DMS53 (cell line): ENCODE measurements at regions not wholly inside any gene's neighbourhood (a gene's known extent, or its start where the extent isn't known, plus 50 kb on each side); places are given as distances from the start of the nearest gene placed in this dataset.
A peak's percentile ranks its signal among the peaks of the same experiment; 100 is the strongest.

Experiments
- DNase-seq: peaks from one replicate; lab custom pipeline; 2025; lab: John Stamatoyannopoulos, UW

- no peak for DNase-seq
These were observed 95.5 kb upstream of the KRR1 start for GRCh38 chr12:75606956-75607355.

GRCh38 chr12:75606151-75606550, 94.7 kb upstream of the KRR1 start:
- DNase-seq, result no peak

DNA sequence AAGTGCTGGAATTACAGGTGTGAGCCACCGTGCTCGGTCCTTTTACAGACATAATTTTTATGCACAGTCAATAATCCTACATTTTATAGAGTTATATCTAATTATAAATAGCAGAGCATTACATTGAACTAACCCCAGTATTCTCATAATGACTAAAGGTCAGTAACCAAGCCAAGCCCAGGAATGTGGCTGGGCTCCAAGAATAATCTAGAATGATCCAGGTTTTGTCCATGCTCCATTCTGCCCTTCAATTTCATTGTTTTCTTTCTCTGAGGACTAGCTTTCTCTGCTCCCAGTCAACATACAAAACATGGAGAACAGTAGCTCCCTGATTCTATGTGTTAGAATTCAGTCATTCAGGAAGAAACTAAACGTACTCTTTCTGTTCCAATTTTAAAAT, 92.1 kb upstream of the KRR1 start:
- no peak for DNase-seq

DNA sequence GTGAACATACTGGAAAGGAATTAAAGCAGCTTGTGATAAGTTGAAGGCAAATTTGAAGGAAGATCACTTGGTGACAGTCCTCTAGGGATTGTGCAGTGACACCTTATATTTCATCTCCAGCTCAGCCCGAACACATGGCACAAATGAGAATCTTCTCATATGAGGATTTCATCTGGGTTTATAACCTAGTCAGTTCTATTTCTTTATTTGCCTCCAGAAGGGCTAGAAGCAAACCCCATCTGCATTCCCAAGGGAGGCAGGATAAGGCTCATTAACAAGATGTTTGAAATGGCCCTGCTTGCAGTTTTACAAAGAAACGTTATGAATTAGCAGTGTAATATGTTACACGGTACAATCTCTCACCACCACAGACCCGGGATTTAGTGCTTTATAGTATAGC, 90.7 kb upstream of the KRR1 start:
- DNase-seq, result no peak

DNA sequence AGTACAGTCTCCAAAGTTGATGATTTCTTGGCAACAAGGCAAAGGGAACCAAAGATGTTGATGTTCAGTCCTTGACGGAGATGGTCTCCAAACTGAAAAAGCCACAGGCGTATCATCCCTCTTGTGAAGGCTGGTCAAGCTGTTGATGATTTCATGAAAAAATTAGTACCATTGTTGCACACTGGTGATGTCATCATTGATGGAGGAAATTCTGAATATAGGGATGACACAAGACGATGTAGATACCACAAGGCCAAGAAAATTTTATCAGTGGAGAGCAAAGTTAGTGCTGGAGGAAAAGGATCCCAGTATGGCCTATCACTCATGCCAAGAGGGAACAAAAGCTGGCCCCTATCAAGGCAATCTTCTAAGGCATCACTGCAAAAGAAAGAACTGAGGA, 88.7 kb upstream of the KRR1 start:
- DNase-seq, result no peak

GRCh38 chr12:75599061-75599460, 87.7 kb upstream of the KRR1 start:
- no peak for DNase-seq

DNA sequence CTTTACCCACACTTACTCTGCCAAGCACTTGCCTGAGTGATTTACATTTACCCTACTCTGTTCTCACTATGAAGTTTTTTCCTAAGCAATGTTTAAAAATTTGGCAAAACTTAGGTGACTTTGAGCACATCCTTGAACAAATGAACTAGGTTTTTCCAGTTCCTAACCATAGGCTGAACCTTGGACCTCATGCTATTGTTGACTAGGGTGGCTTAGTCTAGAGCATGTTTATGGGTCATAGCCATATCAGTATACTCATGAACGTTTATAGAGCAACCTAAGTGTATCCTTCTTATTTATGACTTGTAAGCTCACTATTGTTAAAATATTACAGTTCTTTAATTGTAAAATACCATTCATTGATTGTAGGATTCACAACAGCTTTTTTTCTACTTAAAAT, 85.0 kb upstream of the KRR1 start:
- DNase-seq, result no peak

DNA sequence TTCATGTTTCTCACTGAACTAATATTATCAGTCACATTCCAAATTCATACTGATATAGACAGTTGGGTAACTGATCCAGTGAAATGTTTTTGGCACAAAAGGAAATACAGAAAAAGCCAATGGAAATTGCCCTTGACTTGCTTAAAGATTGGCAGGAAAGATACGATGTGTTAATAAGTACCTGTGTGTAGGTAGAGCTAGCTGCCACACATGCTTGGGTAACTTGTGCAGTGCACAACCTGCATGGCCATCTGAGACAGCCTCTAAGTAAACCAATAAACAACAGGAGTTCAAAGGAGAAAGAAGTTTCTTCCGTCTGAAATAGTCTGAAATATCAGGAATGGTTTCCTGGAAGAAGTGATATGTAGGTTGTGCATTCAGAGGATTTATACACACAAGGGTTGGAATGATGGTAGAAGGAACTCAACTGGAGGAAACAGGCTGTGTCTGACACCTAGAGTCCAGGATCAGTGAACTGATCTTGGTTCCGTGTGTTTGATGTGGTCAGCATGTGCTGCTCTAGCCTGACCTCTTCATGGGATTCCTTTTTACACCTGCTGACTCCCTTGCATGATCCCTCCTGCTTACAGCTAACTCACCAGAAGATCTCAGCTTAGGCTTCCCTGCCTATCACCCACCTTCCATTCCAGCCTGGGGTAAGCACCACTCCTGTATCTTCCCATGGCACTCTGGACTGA, 81.4 kb upstream of the KRR1 start:
- no peak for DNase-seq

- DNase-seq, result no peak
These were observed 80.7 kb upstream of the KRR1 start for GRCh38 chr12:75592086-75592485.

DNA sequence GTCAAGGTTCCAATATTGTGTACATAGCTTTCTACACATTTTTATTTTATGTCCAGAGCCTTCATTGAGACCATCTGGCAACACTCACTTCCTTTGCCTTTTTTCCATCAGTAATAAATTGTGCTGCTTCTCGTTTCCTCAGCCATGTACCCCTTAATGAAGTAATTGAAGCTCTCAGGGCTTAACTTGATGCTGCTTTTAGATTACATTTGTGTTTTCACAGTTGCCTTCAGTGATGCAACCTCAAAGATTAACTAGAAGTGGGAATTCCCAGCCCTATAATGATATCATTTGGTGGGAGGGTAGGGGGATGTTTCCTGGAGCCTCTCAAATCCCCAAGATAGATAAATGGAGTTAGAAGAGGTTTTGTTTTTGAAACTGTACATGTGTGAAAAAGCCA, 80.2 kb upstream of the KRR1 start:
- DNase-seq, result no peak

DNA sequence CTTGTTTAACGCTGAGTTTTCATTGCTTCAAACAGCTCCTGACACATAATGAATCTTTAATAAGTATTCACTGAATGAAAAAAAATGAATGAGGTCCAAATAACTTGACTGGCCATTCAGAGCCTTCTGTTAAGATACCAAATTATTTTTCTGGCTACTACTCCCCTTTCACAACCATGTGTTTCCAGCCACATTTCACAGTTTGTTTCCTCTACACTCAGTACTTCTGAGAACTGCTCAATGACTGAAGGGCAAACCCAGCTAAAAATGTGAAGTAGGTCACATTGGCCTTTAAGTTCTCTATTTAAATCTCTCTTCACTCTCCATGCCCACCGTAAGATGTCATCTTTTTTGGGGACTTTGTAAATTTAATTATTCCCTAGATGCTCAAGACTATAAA, 78.4 kb upstream of the KRR1 start:
- no peak for DNase-seq

- DNase-seq, result no peak
These were observed 76.1 kb upstream of the KRR1 start for GRCh38 chr12:75587340-75588106.

DNA sequence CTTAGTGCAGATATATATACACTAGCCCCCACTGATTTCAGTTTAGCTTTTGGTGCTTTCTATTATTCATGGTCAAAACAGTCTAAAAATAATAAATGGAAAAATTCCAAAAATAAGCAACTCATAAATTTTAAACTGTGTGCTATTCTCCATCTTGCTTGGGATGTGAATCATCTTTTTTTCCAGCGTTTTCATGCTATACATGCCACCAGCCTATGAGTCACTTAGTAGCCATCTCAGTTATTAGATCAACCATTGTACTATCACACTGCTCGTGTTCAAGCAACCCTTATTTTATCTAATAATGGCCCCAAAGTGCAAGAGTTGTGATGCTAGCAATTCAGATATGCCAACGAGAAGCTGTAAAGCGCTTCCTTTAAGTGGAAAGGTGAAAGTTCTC, 73.9 kb upstream of the KRR1 start:
- no peak for DNase-seq

GRCh38 chr12:75583355-75583754, 71.9 kb upstream of the KRR1 start:
- no peak for DNase-seq

- DNase-seq, result peak; percentile 51
These were observed 70.1 kb upstream of the KRR1 start for GRCh38 chr12:75581515-75581914.

DNA sequence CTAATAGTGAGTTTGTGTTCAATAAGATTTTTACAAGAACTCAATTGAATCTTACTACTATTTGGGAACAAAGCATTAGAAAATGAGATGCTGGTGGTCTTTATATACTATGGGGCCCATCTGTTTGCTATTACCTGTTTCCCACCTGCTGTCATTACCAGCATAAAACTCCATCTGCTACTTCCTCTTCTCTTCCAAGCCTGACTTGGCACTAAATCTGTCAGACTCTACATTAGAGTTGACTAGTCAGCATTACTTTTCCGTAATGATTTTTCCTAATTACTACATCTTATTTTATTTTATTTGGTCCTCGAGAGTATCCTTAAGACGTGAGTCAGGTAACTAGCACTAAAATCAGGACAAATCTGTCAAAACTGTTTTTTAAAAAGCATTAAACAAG, 68.1 kb upstream of the KRR1 start:
- DNase-seq, result peak; percentile 65

DNA sequence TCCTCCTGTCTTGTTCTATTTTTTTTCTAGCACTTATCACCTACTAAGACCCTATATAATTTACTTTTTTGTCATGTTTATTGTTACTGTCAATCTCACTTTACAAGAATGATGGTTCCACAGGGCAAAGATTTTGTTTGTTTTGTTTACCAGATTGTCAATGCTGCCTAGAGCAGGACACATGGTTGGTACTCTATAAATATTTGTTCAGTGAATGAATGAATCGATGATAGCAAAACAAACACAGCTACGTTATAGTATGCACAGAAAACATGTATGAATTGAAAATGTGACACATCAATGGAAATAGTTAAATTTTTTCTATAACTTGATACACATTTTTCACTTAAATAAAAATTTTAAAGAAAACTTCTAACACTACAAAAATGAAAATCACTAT, 67.1 kb upstream of the KRR1 start:
- DNase-seq, result peak; percentile 90

GRCh38 chr12:75577812-75578211, 66.4 kb upstream of the KRR1 start:
- peak; percentile 50 for DNase-seq

DNA sequence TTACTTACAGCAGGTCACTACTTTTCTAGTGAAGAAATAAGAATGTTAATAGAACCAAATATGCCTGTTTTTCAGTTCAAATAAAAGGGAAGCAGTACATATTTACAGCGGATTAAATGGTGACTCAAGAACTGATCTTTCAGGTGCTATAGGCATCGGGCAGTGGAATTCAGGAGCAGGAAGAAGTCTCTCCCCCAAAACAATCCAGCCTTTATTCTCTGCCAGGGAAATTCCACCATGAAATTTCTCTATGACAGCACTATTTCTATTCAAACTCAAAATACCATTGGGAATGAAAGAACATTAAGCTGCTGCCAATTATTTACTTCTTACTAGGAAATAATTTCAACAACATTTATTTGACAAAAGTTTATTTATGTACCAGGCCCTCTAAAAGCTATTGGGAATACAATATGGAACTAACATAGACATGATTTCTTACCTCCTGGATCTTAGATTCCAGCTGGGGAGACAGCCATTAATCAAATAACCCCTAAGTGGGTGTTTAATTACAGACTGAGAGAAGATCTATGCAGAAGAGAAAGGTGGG, 60.3 kb upstream of the KRR1 start:
- DNase-seq, result no peak

DNA sequence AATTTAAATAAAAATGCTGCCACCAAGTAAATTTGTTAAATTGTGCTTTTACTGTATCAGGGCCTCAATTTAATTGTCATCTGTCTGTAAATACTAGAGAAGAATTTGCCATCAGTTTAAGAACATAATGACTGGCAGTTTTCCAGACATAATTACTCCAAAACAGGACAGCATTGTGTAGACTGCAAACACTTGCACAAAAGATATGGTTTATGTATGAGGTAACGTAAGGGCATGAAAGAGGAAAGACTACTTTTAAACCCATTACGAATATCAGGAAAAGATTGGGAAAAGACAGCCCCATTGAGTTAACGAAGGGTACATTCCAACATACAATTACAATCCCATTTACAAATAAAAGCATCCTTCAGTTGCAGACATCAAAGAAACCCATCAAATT, 59.8 kb upstream of the KRR1 start:
- DNase-seq, result no peak

DNA sequence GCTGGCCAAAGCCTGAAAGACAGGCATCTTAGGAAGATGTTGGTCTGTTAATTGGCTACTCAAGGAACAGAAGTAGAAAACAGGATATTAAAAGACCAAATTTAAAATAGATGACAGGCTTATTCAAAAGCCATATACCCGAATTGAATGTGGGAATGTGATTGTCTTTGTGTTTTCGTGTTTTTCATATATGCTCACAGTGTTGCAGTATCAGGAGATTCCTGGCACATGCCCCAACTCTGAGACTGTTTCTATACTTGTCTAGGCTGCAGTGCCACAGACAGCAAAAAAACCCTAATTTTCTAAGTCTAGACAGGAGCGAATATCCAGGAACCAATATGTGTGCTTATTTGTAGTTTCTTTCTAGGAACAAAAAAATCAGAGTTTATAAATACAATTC, 57.4 kb upstream of the KRR1 start:
- no peak for DNase-seq

- no peak for DNase-seq
These were observed 57.0 kb upstream of the KRR1 start for GRCh38 chr12:75568393-75568792.

DNA sequence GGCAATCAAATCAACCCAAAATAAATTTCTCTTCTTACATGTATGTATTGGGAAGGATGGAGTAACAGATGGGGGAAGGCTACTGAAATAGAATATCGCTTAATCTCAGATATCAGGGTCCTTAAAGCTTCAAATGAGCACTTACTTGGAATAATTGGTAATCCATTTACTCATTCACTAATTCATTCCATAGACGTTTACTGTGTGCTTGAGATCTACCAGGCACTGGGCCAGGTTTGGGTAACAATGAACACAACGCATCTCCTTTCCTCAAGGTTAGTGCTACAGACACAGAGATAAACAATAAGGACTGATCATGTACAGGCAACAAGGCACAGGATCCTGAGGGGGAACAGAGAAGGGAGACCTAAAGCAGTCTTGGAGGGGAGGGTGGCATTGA, 54.4 kb upstream of the KRR1 start:
- no peak for DNase-seq

- no peak for DNase-seq
These were observed 53.4 kb upstream of the KRR1 start for GRCh38 chr12:75564852-75565251.
